ENCODE measurements at regions not wholly inside any gene's neighbourhood (a gene's known extent, or its start where the extent isn't known, plus 50 kb on each side); places are given as distances from the start of the nearest gene placed in this dataset.

GRCh38 chr13:50635504-50635903, 208.0 kb downstream of the DLEU7 start:
- no peak for TF ChIP-seq CTCF (IDR thresholded peaks at IDR 0.05; ENCODE audit: borderline replicate concordance, extremely low read depth, low read length, poor library complexity, severe bottlenecking)
- TF ChIP-seq EZH2 (IDR thresholded peaks at IDR 0.05; ENCODE audit: borderline replicate concordance, low read depth, low read length, severe bottlenecking) = no peak
